ENCODE measurements at regions not wholly inside any gene's neighbourhood (a gene's known extent, or its start where the extent isn't known, plus 50 kb on each side); places are given as distances from the start of the nearest gene placed in this dataset.
A peak's percentile ranks its signal among the peaks of the same experiment; 100 is the strongest.

- no peak for DNase-seq (ENCODE audit: low spot score)
Observed at GRCh38 chr18:66735933-66736332, 132.0 kb upstream of the CDH19 start.

- DNase-seq (ENCODE audit: low spot score): no peak
Observed at GRCh38 chr18:66734451-66734850, 130.6 kb upstream of the CDH19 start.

GRCh38 chr18:66731890-66732289, 128.0 kb upstream of the CDH19 start:
- no peak for DNase-seq (ENCODE audit: low spot score)

GRCh38 chr18:66729442-66730239, 125.8 kb upstream of the CDH19 start:
- DNase-seq (ENCODE audit: low spot score): no peak

- DNase-seq (ENCODE audit: low spot score): no peak
Observed at GRCh38 chr18:66728951-66729350, 125.1 kb upstream of the CDH19 start.

GRCh38 chr18:66727991-66728390, 124.1 kb upstream of the CDH19 start:
- no peak for DNase-seq (ENCODE audit: low spot score)

- peak; percentile 9 for DNase-seq (ENCODE audit: low spot score)
Observed at GRCh38 chr18:66724664-66725356, 120.9 kb upstream of the CDH19 start.

GRCh38 chr18:66722671-66723070, 118.8 kb upstream of the CDH19 start:
- DNase-seq (ENCODE audit: low spot score): no peak

GRCh38 chr18:66708646-66709045, 104.8 kb upstream of the CDH19 start:
- no peak for DNase-seq (ENCODE audit: low spot score)

- no peak for DNase-seq (ENCODE audit: low spot score)
Observed at GRCh38 chr18:66707473-66707872, 103.6 kb upstream of the CDH19 start.

- DNase-seq (ENCODE audit: low spot score): no peak
Observed at GRCh38 chr18:66695281-66695680, 91.4 kb upstream of the CDH19 start.

- DNase-seq (ENCODE audit: low spot score): no peak
Observed at GRCh38 chr18:66694852-66695251, 91.0 kb upstream of the CDH19 start.

- DNase-seq (ENCODE audit: low spot score): no peak
Observed at GRCh38 chr18:66687635-66688034, 83.7 kb upstream of the CDH19 start.

GRCh38 chr18:66682855-66683322, 79.0 kb upstream of the CDH19 start:
- DNase-seq (ENCODE audit: low spot score): no peak

GRCh38 chr18:66676699-66677098, 72.8 kb upstream of the CDH19 start:
- DNase-seq (ENCODE audit: low spot score): no peak

GRCh38 chr18:66674286-66674685, 70.4 kb upstream of the CDH19 start:
- no peak for DNase-seq (ENCODE audit: low spot score)

GRCh38 chr18:66668706-66669105, 64.8 kb upstream of the CDH19 start:
- DNase-seq (ENCODE audit: low spot score): no peak

GRCh38 chr18:66662632-66663031, 58.7 kb upstream of the CDH19 start:
- DNase-seq (ENCODE audit: low spot score): no peak

- DNase-seq (ENCODE audit: low spot score): no peak
Observed at GRCh38 chr18:66655407-66655806, 51.5 kb upstream of the CDH19 start.
